ENCODE measurements at regions not wholly inside any gene's neighbourhood (a gene's known extent, or its start where the extent isn't known, plus 50 kb on each side); places are given as distances from the start of the nearest gene placed in this dataset.

DNA sequence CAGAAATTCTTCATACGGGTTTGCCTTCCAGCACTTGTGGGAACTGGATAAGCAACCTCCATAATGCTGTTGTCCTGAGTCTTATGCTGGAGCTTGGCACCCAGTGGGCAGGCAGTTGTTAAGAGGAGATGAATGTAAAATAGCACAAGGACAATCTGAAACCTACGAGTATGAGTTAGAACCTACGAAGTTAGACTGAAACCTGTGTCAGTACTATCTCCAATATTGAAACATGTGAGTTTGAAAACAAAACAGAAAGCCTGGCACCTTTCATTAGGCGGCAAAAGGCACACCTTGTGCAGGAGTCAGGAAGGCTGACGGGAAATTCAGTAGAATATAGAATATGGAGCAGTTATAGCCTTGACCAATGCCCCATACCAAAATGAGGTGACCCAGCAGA is 489.7 kb upstream of the RGS18 start:
- H3K36me3 Mint-ChIP-seq = no peaks in the 10 kb centered on the region
- peak overlapping the region; percentile 48 for H2AFZ ChIP-seq (replicated peaks)
- no peak overlapping the region for H3K4me3 ChIP-seq
- no peak for DNase-seq (ENCODE audit: low spot score)
- no peak overlapping the region for H3K27ac ChIP-seq
- H4K20me1 ChIP-seq (ENCODE audit: low read depth) = no peaks in the 10 kb centered on the region
- H3K4me1 Mint-ChIP-seq = no peaks in the 10 kb centered on the region
- H3K27me3 ChIP-seq = no peaks in the 10 kb centered on the region
- H3K27ac Mint-ChIP-seq = no peak overlapping the region
- no peaks in the 10 kb centered on the region for H3K36me3 ChIP-seq
- H3K4me1 ChIP-seq = no peaks in the 10 kb centered on the region
- H3K4me3 Mint-ChIP-seq = no peak overlapping the region
- H3K9me3 ChIP-seq (ENCODE audit: low read depth) = no peaks in the 10 kb centered on the region
- H3K9me3 Mint-ChIP-seq = no peaks in the 10 kb centered on the region
- H3K4me2 ChIP-seq = no peak overlapping the region
- no peak for TF ChIP-seq EZH2 (IDR thresholded peaks at IDR 0.05)
- TF ChIP-seq EZH2phosphoT487 (IDR thresholded peaks at IDR 0.05) = no peak
- no peak for TF ChIP-seq CTCF (IDR thresholded peaks at IDR 0.05)
- H3K79me2 ChIP-seq (ENCODE audit: low read depth) = no peaks in the 10 kb centered on the region
- H3K9ac ChIP-seq = no peak overlapping the region
- H3K27me3 Mint-ChIP-seq (ENCODE audit: insufficient read depth, low read depth) = no peaks in the 10 kb centered on the region
- H3F3A ChIP-seq (ENCODE audit: low read depth) = no peaks in the 10 kb centered on the region

DNA sequence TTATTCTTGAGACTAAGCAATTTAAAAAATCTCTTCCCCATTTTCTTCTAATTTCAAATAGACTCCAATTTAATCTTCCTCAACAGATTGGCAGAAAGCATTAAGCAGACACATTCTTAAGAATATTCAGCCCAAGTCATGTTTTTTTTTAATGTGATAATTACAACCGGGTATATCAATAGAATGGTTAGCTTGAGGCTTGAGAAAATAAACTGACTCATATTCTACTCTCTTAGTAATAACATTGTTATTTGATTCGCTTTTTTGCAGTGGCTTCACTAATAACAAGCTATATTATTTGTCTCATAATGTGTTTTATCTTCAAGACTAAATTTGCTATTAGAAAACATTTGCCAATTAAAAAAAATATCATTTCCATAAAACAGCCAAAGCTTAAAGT is 488.6 kb upstream of the RGS18 start:
- H3K4me1 Mint-ChIP-seq = no peaks in the 10 kb centered on the region
- Histone ChIP-seq H3K27me3 (no peaks in the 10 kb centered on the region), H3F3A (ENCODE audit: low read depth) (no peaks in the 10 kb centered on the region), H3K4me1 (peaks cover 2% of the 10 kb centered on the region), H3K79me2 (ENCODE audit: low read depth) (no peaks in the 10 kb centered on the region), H3K27ac (no peak overlapping the region), H3K4me3 (no peak overlapping the region), H3K4me2 (no peak overlapping the region), H3K9ac (no peak overlapping the region), H4K20me1 (ENCODE audit: low read depth) (no peaks in the 10 kb centered on the region), H2AFZ (replicated peaks) (no peak overlapping the region), H3K9me3 (ENCODE audit: low read depth) (no peaks in the 10 kb centered on the region), H3K36me3 (no peaks in the 10 kb centered on the region)
- no peak for DNase-seq (ENCODE audit: low spot score)
- no peaks in the 10 kb centered on the region for H3K9me3 Mint-ChIP-seq
- no peak overlapping the region for H3K4me3 Mint-ChIP-seq
- no peaks in the 10 kb centered on the region for H3K36me3 Mint-ChIP-seq
- no peak for TF ChIP-seq CTCF (IDR thresholded peaks at IDR 0.05)
- no peak overlapping the region for H3K27ac Mint-ChIP-seq
- H3K27me3 Mint-ChIP-seq (ENCODE audit: insufficient read depth, low read depth) = no peaks in the 10 kb centered on the region

DNA sequence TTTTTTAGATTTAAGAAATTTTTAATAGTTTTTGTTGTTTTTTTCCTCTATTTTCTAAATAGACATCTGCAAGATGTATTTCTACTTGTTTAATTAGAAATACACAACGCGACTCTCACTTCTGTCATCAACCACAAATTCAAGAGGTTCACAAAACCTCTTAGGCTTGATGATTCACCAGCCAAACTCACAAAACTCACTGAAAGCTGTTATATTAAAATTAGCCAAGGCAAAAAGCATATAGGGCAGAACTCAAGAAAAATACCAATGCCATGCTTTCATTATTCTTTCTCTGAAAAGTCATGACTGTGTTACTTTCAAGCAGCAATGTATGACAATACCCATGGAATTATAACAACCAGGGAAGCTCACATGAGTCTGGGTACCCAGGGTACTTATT is 487.0 kb upstream of the RGS18 start:
- no peaks in the 10 kb centered on the region for H3K9me3 ChIP-seq (ENCODE audit: low read depth)
- no peak overlapping the region for H3K9ac ChIP-seq
- H3K27me3 Mint-ChIP-seq (ENCODE audit: insufficient read depth, low read depth) = no peaks in the 10 kb centered on the region
- DNase-seq (ENCODE audit: low spot score) = no peak
- no peaks in the 10 kb centered on the region for H4K20me1 ChIP-seq (ENCODE audit: low read depth)
- H3K79me2 ChIP-seq (ENCODE audit: low read depth) = no peaks in the 10 kb centered on the region
- no peak for TF ChIP-seq EZH2phosphoT487 (IDR thresholded peaks at IDR 0.05)
- no peak for TF ChIP-seq EZH2 (IDR thresholded peaks at IDR 0.05)
- H3F3A ChIP-seq (ENCODE audit: low read depth) = no peaks in the 10 kb centered on the region
- no peaks in the 10 kb centered on the region for H3K4me1 Mint-ChIP-seq
- no peaks in the 10 kb centered on the region for H3K27me3 ChIP-seq
- no peaks in the 10 kb centered on the region for H3K36me3 ChIP-seq
- H3K4me2 ChIP-seq = no peak overlapping the region
- H2AFZ ChIP-seq (replicated peaks) = no peak overlapping the region
- no peaks in the 10 kb centered on the region for H3K9me3 Mint-ChIP-seq
- no peak overlapping the region for H3K4me3 Mint-ChIP-seq
- no peak overlapping the region for H3K27ac ChIP-seq
- H3K4me1 ChIP-seq = peaks cover 8% of the 10 kb centered on the region
- no peak overlapping the region for H3K4me3 ChIP-seq
- H3K27ac Mint-ChIP-seq = no peak overlapping the region
- no peaks in the 10 kb centered on the region for H3K36me3 Mint-ChIP-seq

GRCh38 chr1:191674626-191675179 is 483.6 kb upstream of the RGS18 start:
- Histone ChIP-seq H3K9me3 (ENCODE audit: low read depth) (no peaks in the 10 kb centered on the region), H3K36me3 (no peaks in the 10 kb centered on the region), H3K4me1 (peaks cover 8% of the 10 kb centered on the region), H3K79me2 (ENCODE audit: low read depth) (no peaks in the 10 kb centered on the region), H4K20me1 (ENCODE audit: low read depth) (no peaks in the 10 kb centered on the region), H3F3A (ENCODE audit: low read depth) (no peaks in the 10 kb centered on the region), H3K4me2 (peak overlapping the region; percentile 18), H3K27ac (no peak overlapping the region), H3K27me3 (no peaks in the 10 kb centered on the region), H2AFZ (replicated peaks) (peak overlapping the region; percentile 54), H3K9ac (no peak overlapping the region), H3K4me3 (no peak overlapping the region)
- Mint-ChIP-seq H3K36me3 (no peaks in the 10 kb centered on the region), H3K9me3 (no peaks in the 10 kb centered on the region), H3K4me1 (no peaks in the 10 kb centered on the region), H3K27ac (no peak overlapping the region), H3K4me3 (no peak overlapping the region), H3K27me3 (ENCODE audit: insufficient read depth, low read depth) (no peaks in the 10 kb centered on the region)
- TF ChIP-seq EZH2phosphoT487 (IDR thresholded peaks at IDR 0.05) (no peak), EZH2 (IDR thresholded peaks at IDR 0.05) (no peak), CTCF (IDR thresholded peaks at IDR 0.05) (no peak)
- no peak for DNase-seq (ENCODE audit: low spot score)
